Neutrophil (primary cell): ENCODE measurements at regions not wholly inside any gene's neighbourhood (a gene's known extent, or its start where the extent isn't known, plus 50 kb on each side); places are given as distances from the start of the nearest gene placed in this dataset.
A peak's percentile ranks its signal among the peaks of the same experiment; 100 is the strongest.

Source experiments
- H3K27ac ChIP-seq: fragments of 200-600 bp; sonication (generic); 2 replicates; pipeline ENCODE4 v1.5.1; 2016; ENCODE audit warnings: mild to moderate bottlenecking, moderate library complexity
- H3K27me3 ChIP-seq: fragments of 200-600 bp; sonication (generic); 2 replicates; pipeline ENCODE4 v1.6.0; 2016; ENCODE audit warnings: mild to moderate bottlenecking
- H3K36me3 ChIP-seq: fragments of 200-600 bp; sonication (generic); 2 replicates; pipeline ENCODE4 v1.5.1; 2017
- H3K4me1 ChIP-seq, 2 experiments: fragments of 200-600 bp in 1 of 2; sonication (generic) in 1 of 2; 1 replicate in 1 of 2; 2 replicates in 1 of 2; pipeline versions ENCODE4 v1.5.1 to v1.6.1; 2013 to 2016; ENCODE audit warnings: low read depth in 1 of 2, low read length in 1 of 2, mild to moderate bottlenecking in 1 of 2, moderate library complexity in 1 of 2; ENCODE audit not compliant: control insufficient read depth in 1 of 2, insufficient read depth in 1 of 2
- H3K4me3 ChIP-seq, 2 experiments: fragments of 200-600 bp in 1 of 2; sonication (generic) in 1 of 2; 1 replicate in 1 of 2; 2 replicates in 1 of 2; pipeline ENCODE4 v1.5.1; 2013 to 2016; ENCODE audit warnings: low read depth in 1 of 2, low read length in 1 of 2, mild to moderate bottlenecking in 1 of 2, moderate library complexity in 1 of 2
- H3K9me3 ChIP-seq: fragments of 200-600 bp; sonication (generic); 2 replicates; pipeline ENCODE4 v1.5.1; 2016
- TF ChIP-seq, protein P1 (sequence below): fragments of 200-600 bp; sonication (generic); IDR thresholded peaks from 2 replicates; pipeline ENCODE4 v1.5.1; 2016; ENCODE audit warnings: antibody characterized with exemption

DNA sequence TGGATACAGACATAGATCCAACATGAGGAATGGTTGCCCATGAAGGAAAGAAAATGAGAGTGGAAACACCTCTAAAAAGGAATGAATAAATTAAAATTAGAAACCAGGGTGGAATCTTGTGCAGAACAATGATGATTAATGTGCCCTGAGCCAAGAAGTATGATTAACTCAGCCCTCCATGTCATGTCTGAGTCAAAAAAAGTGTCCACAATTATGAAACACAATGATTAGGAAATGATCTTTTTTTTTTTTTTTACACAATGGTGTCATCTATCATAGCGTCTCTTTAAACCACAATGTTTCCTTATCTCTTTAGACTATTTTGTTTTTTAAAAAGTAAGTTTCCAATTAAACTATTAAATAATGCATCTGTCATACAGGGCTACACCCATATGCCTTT is 78.9 kb upstream of the RAB4A start:
- TF ChIP-seq, protein P1, sequence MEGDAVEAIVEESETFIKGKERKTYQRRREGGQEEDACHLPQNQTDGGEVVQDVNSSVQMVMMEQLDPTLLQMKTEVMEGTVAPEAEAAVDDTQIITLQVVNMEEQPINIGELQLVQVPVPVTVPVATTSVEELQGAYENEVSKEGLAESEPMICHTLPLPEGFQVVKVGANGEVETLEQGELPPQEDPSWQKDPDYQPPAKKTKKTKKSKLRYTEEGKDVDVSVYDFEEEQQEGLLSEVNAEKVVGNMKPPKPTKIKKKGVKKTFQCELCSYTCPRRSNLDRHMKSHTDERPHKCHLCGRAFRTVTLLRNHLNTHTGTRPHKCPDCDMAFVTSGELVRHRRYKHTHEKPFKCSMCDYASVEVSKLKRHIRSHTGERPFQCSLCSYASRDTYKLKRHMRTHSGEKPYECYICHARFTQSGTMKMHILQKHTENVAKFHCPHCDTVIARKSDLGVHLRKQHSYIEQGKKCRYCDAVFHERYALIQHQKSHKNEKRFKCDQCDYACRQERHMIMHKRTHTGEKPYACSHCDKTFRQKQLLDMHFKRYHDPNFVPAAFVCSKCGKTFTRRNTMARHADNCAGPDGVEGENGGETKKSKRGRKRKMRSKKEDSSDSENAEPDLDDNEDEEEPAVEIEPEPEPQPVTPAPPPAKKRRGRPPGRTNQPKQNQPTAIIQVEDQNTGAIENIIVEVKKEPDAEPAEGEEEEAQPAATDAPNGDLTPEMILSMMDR: no peak
- peak overlapping the region; percentile 4 for H3K27ac ChIP-seq
- H3K27me3 ChIP-seq: no peaks in the 10 kb centered on the region
- peaks cover 33% of the 10 kb centered on the region in 2 experiments for H3K4me1 ChIP-seq
- H3K4me3 ChIP-seq: no peak overlapping the region
- no peaks in the 10 kb centered on the region for H3K9me3 ChIP-seq
- H3K36me3 ChIP-seq: no peaks in the 10 kb centered on the region

DNA sequence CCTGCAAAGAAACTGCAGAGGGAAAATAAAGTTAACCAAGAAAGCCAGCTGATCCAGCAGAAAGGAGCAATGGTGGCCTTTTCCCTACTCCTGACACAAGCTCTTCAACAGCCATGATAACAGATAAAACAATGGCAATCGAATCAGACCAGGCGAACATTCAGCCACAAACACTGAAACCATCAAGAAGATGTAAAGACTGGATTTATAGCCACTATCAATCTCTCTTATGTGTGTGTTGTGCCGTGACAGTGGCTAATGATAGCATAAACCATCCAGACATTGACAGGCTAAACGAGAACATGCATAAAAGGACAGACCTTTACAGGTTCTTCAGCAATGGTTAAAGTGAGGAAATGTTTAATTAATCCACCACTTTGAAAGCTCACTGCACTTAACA is 78.1 kb upstream of the RAB4A start:
- H3K9me3 ChIP-seq: no peaks in the 10 kb centered on the region
- H3K36me3 ChIP-seq: no peaks in the 10 kb centered on the region
- TF ChIP-seq, protein P1: no peak
- H3K27ac ChIP-seq: no peak overlapping the region
- no peak overlapping the region for H3K4me3 ChIP-seq
- no peaks in the 10 kb centered on the region for H3K27me3 ChIP-seq
- H3K4me1 ChIP-seq: peaks cover 33% of the 10 kb centered on the region in 2 experiments

DNA sequence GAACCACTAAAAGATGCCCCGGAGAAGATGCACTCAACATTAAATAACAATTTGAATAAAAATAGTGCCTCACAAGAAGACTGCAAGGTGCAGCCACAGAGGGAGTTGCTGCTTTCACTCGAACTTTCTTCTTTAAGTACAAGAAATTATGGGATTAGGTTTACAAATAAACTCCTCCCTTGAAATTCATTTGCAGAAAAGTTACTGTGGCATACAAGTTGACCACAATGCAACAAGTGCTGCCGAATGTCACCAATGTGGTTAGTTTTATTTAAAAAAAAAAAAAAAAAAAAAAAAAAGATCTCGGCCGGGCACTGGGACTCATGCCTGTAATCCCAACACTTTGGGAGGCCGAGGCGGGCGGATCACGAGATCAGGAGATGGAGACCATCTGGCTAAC is 76.8 kb upstream of the RAB4A start:
- Histone ChIP-seq H3K36me3 (no peaks in the 10 kb centered on the region), H3K4me1 (peaks cover 33 to 34% of the 10 kb centered on the region in 2 experiments), H3K27me3 (no peaks in the 10 kb centered on the region), H3K9me3 (no peaks in the 10 kb centered on the region), H3K4me3 (no peak overlapping the region), H3K27ac (no peak overlapping the region)
- TF ChIP-seq, protein P1: no peak

DNA sequence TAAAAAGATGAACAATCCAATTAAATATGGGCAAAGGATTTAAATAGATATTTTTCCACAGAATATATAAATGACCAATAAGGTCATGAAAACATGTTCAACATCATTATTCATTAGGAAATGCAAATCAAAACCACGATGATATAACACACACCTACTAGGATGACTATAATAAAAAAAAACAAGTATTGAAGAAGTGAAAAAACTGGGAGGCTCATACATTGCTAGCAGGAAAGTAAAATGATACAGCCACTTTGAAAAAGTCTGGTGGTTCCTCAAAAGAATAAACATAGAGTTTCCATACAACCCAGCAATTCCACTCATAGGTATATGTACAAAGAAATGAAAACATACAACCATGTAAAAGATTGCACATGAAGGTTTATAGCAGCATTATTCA is 75.7 kb upstream of the RAB4A start:
- H3K27ac ChIP-seq: no peak overlapping the region
- no peaks in the 10 kb centered on the region for H3K9me3 ChIP-seq
- H3K4me3 ChIP-seq: no peak overlapping the region
- TF ChIP-seq, protein P1: no peak
- peaks cover 38 to 43% of the 10 kb centered on the region in 2 experiments for H3K4me1 ChIP-seq
- no peaks in the 10 kb centered on the region for H3K36me3 ChIP-seq
- no peaks in the 10 kb centered on the region for H3K27me3 ChIP-seq

DNA sequence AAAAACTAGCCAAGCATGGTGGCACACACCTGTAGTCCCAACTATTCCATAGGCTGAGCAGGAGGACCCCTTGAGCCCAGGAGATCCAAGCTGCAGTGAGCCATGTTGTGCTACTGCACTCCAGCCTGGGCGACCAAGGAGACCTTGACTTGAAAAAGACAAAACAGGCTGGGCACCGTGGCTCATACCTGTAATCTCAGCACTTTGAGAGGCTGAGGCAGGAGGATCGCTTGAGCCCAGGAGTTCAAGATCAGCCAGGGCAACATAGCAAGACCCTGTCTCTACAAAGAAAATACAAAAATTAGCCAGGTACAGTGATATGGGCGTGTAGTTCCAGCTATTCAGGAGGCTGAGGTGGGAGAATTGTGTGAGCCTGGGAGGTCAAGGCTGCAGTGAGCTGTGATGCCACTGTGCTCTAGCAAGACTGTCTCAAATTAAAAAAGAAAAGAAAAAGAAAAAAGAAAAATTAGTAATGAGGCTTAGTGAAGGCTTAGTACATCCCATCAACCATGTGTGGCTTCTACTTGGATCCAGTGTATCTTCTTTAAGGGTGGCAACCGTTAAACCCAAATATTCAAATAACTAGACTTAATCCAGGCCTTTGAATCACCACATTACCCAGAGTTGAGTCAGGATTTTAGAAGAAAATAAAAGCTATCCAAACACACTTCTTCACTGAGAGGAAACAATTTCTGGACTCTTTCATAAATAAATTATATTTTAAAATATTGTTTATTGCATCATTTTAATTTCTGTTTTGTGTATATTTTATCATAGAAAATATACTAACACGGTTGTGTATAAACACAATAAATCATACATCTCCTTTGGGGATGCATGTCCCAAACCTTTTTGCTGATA is 74.3 kb upstream of the RAB4A start:
- Histone ChIP-seq H3K27ac (no peak overlapping the region), H3K36me3 (no peaks in the 10 kb centered on the region), H3K4me3 (no peak overlapping the region), H3K9me3 (no peaks in the 10 kb centered on the region), H3K4me1 (peaks cover 32 to 39% of the 10 kb centered on the region in 2 experiments), H3K27me3 (no peaks in the 10 kb centered on the region)
- TF ChIP-seq, protein P1: no peak
